ENCODE measurements at regions not wholly inside any gene's neighbourhood (a gene's known extent, or its start where the extent isn't known, plus 50 kb on each side); places are given as distances from the start of the nearest gene placed in this dataset.

DNA sequence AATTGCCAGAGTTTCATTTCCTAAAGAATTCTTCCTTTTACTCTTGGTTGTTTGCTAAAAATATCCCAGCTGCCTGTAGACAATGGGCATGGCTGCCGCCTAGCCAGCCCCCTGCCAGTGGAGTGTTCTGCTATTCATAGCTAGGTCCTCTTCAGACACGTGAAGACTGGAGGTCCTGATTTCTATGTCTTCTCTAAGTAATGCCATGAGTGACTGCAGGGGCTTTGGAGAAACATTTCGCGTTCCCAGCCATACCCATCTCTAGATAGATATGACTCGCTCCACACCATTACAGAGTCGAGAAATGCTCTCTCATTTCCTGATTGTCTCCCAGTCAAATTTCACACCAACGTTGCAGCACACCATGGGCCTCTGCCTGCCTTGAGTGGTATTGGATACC lies 99.5 kb upstream of the BACE2 start:
- no peak for DNase-seq
- Mint-ChIP-seq H3K4me3 (peak overlapping the region; percentile 77), H3K4me1 (ENCODE audit: low read depth) (peaks cover 12% of the 10 kb centered on the region), H3K36me3 (ENCODE audit: insufficient read depth) (no peaks in the 10 kb centered on the region), H3K9me3 (no peaks in the 10 kb centered on the region), H3K27me3 (ENCODE audit: low read depth) (peaks cover 39% of the 10 kb centered on the region)
- no peak for ATAC-seq

DNA sequence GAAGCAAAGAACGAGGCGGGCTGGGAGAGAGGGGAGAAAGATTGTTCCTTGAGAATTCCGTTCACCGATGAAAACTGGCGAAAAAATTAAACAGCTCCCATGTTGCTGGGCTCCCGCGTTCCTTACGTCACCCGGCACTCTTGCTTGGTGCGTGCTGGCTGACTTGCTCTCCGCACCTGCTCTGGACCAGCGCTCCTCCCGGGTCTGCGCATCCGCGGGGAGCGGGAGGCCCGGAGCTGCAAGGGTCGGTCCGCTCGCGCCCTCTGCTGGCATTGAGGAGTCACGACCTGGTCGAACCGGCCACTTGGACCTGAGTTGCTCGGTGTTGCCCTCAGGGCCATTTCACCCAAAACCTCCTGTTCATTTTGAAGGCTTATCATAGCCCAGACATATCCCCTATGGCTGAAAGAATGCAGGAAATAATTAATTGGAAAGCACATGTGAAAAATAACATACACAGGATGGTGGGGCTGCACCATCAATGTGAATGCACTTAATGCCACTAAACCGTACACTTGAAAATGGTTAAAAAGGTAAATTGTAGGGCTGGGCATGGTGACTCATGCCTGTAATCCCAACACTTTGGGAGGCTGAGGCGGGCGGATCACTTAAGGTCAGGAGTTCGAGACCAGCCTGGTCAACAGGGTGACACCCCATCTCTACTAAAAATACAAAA lies 98.9 kb upstream of the BACE2 start:
- peak; percentile 54 for DNase-seq
- Mint-ChIP-seq H3K27me3 (ENCODE audit: low read depth) (peaks cover 39% of the 10 kb centered on the region), H3K4me1 (ENCODE audit: low read depth) (peaks cover 12% of the 10 kb centered on the region), H3K36me3 (ENCODE audit: insufficient read depth) (no peaks in the 10 kb centered on the region), H3K4me3 (peak overlapping the region; percentile 77), H3K9me3 (no peaks in the 10 kb centered on the region)
- ATAC-seq: peak; percentile 78 to 84

DNA sequence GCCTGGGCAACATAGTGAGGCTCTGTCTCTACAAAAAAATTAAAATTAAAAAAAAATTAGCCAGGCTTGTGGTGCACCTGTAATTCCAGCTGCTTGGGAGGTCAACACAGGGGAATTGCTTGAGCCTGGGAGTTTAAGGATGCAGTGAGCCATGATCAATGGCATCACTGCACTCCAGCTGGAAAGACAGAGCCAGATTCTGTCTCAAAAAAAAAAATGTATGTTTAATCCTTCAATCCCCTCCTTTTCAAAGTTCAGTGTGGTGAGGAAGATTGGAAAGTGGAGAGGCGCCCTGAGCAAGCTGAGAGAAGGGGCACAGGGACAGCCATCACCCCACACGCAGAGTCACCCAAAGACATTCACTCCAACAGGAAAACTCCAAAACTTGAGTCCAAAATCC lies 97.7 kb upstream of the BACE2 start:
- Mint-ChIP-seq H3K4me1 (ENCODE audit: low read depth) (peaks cover 12% of the 10 kb centered on the region), H3K36me3 (ENCODE audit: insufficient read depth) (no peaks in the 10 kb centered on the region), H3K27me3 (ENCODE audit: low read depth) (peaks cover 39% of the 10 kb centered on the region), H3K4me3 (no peak overlapping the region), H3K9me3 (no peaks in the 10 kb centered on the region)
- DNase-seq: no peak
- ATAC-seq: no peak

DNA sequence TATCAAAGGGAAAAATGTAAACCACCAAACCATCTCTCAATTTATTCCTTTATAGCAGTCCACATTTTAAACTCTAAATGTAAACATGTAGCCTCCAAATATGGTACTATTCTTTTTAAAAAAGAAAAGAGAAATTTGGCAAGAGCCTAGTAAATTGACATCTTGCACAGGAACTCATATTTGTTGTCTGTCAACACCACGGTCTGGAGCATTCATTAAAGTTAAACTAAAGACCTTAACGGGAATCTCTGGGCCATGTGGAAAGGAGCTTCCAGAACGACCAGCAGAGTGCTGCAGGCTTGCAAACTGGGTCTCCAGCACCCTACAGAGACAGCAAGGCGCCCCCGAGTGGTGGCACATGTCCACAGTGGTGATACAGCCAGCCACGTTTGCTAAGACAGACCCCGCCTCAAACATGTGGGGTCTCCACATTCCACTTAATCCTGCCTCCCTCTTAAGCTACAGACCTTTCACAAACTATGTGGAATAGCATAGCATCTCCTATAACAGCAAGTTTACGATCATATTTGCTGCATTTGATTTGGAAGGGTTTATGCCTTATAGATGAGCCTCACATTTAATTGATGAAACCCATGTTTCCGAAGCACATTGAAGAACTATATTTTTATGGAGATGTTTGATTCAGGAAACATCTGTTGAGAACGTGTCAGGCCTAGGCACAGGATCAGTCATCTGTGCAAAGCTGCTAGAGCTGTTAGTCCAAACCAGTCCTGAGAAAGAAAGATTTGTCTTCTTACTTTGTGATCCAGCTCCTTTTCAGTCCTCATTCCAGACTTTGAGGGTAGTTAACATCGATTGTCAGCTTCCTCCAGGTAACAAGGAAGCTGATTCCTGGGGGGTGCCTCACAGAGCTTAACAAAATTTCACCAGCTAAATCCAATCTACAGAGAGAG lies 96.4 kb upstream of the BACE2 start:
- Mint-ChIP-seq H3K4me1 (ENCODE audit: low read depth) (peaks cover 12% of the 10 kb centered on the region), H3K27me3 (ENCODE audit: low read depth) (peaks cover 36% of the 10 kb centered on the region), H3K4me3 (no peak overlapping the region), H3K9me3 (no peaks in the 10 kb centered on the region), H3K36me3 (ENCODE audit: insufficient read depth) (no peaks in the 10 kb centered on the region)
- no peak for DNase-seq
- no peak for ATAC-seq

DNA sequence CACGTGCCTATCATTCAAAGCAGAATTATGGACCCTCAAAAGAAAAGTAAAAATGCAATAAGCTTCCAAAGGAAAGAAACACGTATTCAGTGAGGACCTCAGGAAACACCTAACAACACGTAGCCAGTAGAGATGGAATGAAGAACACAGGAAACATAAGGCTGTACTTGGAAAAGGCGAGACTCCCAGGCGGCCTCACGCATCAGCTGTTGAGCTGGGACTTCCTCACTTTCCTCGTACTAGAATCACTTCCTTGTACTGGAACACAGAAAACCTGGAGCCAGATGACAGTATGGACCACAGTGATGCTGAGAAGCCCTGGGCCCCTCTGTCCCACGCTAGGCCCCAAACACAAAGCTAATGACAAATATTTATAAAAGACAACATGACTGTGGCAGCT lies 94.4 kb upstream of the BACE2 start:
- Mint-ChIP-seq H3K4me1 (ENCODE audit: low read depth) (peaks cover 6% of the 10 kb centered on the region), H3K4me3 (no peak overlapping the region), H3K9me3 (no peaks in the 10 kb centered on the region), H3K27me3 (ENCODE audit: low read depth) (peaks cover 23% of the 10 kb centered on the region), H3K36me3 (ENCODE audit: insufficient read depth) (no peaks in the 10 kb centered on the region)
- no peak for DNase-seq
- no peak for ATAC-seq

GRCh38 chr21:41074396-41075184 lies 93.4 kb upstream of the BACE2 start:
- H3K36me3 Mint-ChIP-seq (ENCODE audit: insufficient read depth): no peaks in the 10 kb centered on the region
- H3K4me3 Mint-ChIP-seq: no peak overlapping the region
- H3K4me1 Mint-ChIP-seq (ENCODE audit: low read depth): no peaks in the 10 kb centered on the region
- no peak for DNase-seq
- peaks cover 13% of the 10 kb centered on the region for H3K27me3 Mint-ChIP-seq (ENCODE audit: low read depth)
- H3K9me3 Mint-ChIP-seq: no peaks in the 10 kb centered on the region
- ATAC-seq: no peak

GRCh38 chr21:41075656-41076055 lies 92.3 kb upstream of the BACE2 start:
- ATAC-seq (no peak), DNase-seq (no peak)
- Mint-ChIP-seq H3K9me3 (no peaks in the 10 kb centered on the region), H3K27me3 (ENCODE audit: low read depth) (peaks cover 6% of the 10 kb centered on the region), H3K4me3 (no peak overlapping the region), H3K36me3 (ENCODE audit: insufficient read depth) (no peaks in the 10 kb centered on the region), H3K4me1 (ENCODE audit: low read depth) (no peaks in the 10 kb centered on the region)

GRCh38 chr21:41076064-41076463 lies 91.9 kb upstream of the BACE2 start:
- no peaks in the 10 kb centered on the region for H3K9me3 Mint-ChIP-seq
- H3K4me1 Mint-ChIP-seq (ENCODE audit: low read depth): no peaks in the 10 kb centered on the region
- H3K27me3 Mint-ChIP-seq (ENCODE audit: low read depth): peaks cover 2% of the 10 kb centered on the region
- DNase-seq: no peak
- no peak for ATAC-seq
- no peak overlapping the region for H3K4me3 Mint-ChIP-seq
- H3K36me3 Mint-ChIP-seq (ENCODE audit: insufficient read depth): no peaks in the 10 kb centered on the region

- DNase-seq (no peak), ATAC-seq (no peak)
- no peaks in the 10 kb centered on the region for H3K9me3 Mint-ChIP-seq
- H3K36me3 Mint-ChIP-seq (ENCODE audit: insufficient read depth): no peaks in the 10 kb centered on the region
- H3K4me1 Mint-ChIP-seq (ENCODE audit: low read depth): no peaks in the 10 kb centered on the region
- no peak overlapping the region for H3K4me3 Mint-ChIP-seq
- H3K27me3 Mint-ChIP-seq (ENCODE audit: low read depth): peaks cover 2% of the 10 kb centered on the region
Observed at GRCh38 chr21:41079159-41079558, 88.8 kb upstream of the BACE2 start.

DNA sequence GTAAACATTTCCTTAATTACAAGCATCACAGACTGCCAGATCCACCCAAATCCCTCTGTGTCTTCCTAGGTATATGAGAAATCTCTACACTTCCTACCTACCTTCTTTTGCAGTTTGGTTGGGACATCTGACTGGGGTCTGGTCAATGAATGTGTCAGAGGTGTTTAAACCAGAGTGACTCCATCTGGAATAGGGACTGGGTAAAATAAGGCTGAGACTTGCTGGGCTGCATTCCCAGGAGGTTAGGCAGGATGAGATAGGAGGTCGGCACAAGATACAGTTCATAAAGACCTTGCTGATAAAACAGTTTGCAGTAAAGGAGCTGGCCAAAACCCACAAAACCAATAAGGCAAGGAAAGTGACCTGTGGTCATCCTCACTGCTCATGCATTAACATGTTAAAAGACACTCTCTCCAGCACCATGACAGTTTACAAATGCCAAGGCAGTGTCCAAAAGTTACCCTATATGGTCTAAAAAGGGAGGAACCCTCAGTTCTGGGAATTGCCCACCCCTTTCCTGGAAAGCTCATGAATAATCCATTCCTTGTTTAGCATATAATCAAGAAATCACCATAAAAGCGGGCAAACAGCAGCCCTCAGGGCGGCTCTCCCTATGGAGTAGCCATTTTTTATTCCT lies 87.4 kb upstream of the BACE2 start:
- Mint-ChIP-seq H3K27me3 (ENCODE audit: low read depth) (peaks cover 2% of the 10 kb centered on the region), H3K9me3 (no peaks in the 10 kb centered on the region), H3K4me1 (ENCODE audit: low read depth) (no peaks in the 10 kb centered on the region), H3K4me3 (no peak overlapping the region), H3K36me3 (ENCODE audit: insufficient read depth) (no peaks in the 10 kb centered on the region)
- ATAC-seq (no peak), DNase-seq (no peak)

GRCh38 chr21:41086569-41086968 lies 81.4 kb upstream of the BACE2 start:
- H3K27me3 Mint-ChIP-seq (ENCODE audit: low read depth): peaks cover 5% of the 10 kb centered on the region
- H3K4me1 Mint-ChIP-seq (ENCODE audit: low read depth): no peaks in the 10 kb centered on the region
- DNase-seq: no peak
- H3K9me3 Mint-ChIP-seq: no peaks in the 10 kb centered on the region
- H3K36me3 Mint-ChIP-seq (ENCODE audit: insufficient read depth): no peaks in the 10 kb centered on the region
- ATAC-seq: no peak
- no peak overlapping the region for H3K4me3 Mint-ChIP-seq

GRCh38 chr21:41090981-41091380 lies 77.0 kb upstream of the BACE2 start:
- no peaks in the 10 kb centered on the region for H3K36me3 Mint-ChIP-seq (ENCODE audit: insufficient read depth)
- no peak for DNase-seq
- no peak for ATAC-seq
- no peaks in the 10 kb centered on the region for H3K4me1 Mint-ChIP-seq (ENCODE audit: low read depth)
- H3K4me3 Mint-ChIP-seq: no peak overlapping the region
- H3K9me3 Mint-ChIP-seq: no peaks in the 10 kb centered on the region
- peaks cover 8% of the 10 kb centered on the region for H3K27me3 Mint-ChIP-seq (ENCODE audit: low read depth)

GRCh38 chr21:41091616-41092015 lies 76.3 kb upstream of the BACE2 start:
- Mint-ChIP-seq H3K36me3 (ENCODE audit: insufficient read depth) (no peaks in the 10 kb centered on the region), H3K27me3 (ENCODE audit: low read depth) (peaks cover 11% of the 10 kb centered on the region), H3K9me3 (no peaks in the 10 kb centered on the region), H3K4me3 (no peak overlapping the region), H3K4me1 (ENCODE audit: low read depth) (no peaks in the 10 kb centered on the region)
- DNase-seq: no peak
- no peak for ATAC-seq

DNA sequence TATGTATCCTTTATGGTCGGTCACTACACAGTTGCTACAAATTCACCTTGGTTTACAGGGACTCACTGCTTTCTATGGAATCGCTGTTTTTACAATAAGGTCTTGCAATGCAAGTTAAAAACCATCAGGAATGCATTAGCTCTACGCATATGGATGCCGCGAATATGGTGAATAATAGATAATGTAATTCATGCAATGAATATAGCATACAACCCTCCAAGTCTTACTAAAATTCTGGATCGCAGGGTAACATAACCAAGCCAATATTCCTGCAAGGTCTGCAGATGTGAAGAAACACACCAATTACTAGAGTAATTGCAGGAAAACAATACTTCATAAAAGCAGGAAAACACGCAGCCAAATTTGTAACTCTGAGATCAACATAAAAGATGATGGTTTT lies 75.6 kb upstream of the BACE2 start:
- no peaks in the 10 kb centered on the region for H3K36me3 Mint-ChIP-seq (ENCODE audit: insufficient read depth)
- H3K27me3 Mint-ChIP-seq (ENCODE audit: low read depth): peaks cover 15% of the 10 kb centered on the region
- no peaks in the 10 kb centered on the region for H3K4me1 Mint-ChIP-seq (ENCODE audit: low read depth)
- DNase-seq (no peak), ATAC-seq (no peak)
- no peaks in the 10 kb centered on the region for H3K9me3 Mint-ChIP-seq
- no peak overlapping the region for H3K4me3 Mint-ChIP-seq

All from activated T-cell treated with anti-CD3 and anti-CD28 coated beads, Interleukin-2, amount 50 U/mL, for 4 hours (primary cell).